GM19372 (cell line): ENCODE measurements at regions not wholly inside any gene's neighbourhood (a gene's known extent, or its start where the extent isn't known, plus 50 kb on each side); places are given as distances from the start of the nearest gene placed in this dataset.
"Not testable (repeated sequence)": the region's sequence is repeated elsewhere in the genome, so short reads cannot be mapped to it uniquely, and the experiment has no call there.

ENCODE experiments used
- ATAC-seq: cut with Tn5 transposase; IDR thresholded peaks from one replicate; pipeline ENCODE4 v1.9.1; 2021; ENCODE audit warnings: mild to moderate bottlenecking, low read depth, moderate library complexity; ENCODE audit not compliant: unreplicated experiment

DNA sequence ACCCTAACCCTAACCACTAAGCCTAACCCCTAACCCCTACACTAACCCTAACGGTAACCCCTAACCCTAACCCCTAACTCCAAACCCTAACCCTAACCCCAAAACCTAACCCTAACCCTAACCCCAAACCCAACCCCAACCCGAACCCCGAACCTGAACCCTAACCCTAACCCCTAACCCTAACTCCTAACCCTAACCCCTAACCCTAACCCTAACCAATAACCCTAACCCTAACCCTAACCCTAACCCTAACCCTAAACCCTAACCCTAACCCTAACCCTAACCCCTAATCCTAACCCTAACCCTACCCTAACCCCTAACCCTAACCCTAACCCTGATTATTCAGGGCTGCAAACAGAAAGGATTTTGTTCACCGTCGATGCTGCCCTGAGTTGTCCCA, 144.6 kb upstream of the DUSP22 start:
- ATAC-seq = not testable (repeated sequence)

DNA sequence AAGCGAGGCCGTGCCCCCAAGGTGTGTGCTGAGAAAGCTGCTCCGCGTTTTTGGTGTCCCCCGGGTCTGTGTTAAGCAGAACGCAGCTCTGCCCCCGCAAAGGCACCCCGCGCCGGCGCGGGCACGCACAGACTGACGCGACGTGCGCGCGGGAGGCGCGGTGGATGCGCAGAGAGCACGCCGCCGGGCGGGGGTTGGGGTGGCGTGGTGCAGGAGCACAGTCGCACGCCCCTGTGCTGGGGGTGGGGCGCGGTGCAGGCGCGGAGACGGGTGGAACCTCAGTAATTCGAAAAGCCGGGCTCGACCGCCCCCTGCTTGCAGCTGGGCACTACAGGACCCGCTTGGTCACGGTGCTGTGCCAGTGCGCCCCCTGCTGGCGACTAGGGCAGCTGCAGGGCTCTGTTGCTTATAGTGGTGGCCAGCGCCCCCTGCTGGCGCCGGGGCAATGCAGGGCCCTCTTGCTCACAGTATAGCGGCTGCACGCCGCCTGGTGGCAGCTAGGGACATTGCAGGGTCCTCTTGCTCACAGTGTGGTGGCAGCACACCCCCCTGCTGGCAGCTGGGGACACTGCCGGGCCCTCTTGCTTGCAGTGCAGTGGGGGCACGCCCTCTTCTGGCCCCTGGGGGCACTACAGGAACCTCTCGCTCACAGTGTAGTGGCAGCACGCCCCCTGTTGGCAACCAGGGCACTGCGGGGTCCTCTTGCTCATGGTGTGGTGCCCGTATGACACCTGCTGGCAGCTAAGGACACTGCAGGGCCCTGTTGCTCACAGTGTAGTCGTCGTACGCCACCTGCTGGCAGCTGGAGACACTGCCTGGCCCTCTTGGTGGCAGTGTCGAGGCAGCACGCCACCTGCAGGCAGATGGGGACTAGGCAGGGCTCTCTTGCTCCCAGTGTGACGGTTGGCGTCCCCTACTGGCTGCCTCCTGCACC, 144.0 kb upstream of the DUSP22 start:
- peak; percentile 97 for ATAC-seq

DNA sequence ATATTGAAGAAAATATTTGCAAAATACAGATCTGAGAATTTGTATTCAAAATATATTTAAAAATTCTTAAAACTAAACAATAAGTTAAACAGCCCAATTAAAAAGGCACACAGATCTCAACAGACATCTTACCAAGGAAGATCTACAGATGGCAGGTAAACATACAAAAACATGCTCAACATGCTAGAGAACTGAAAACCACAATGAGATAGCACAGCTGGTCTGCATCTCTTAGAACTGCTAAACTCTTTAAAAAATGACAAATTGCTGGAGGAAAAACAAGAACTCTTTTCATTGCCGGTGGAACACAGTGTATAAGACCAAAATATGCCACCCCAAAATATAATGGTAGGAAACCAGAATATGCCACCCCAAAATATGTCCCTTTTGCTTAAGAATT, 142.1 kb upstream of the DUSP22 start:
- not testable (repeated sequence) for ATAC-seq

DNA sequence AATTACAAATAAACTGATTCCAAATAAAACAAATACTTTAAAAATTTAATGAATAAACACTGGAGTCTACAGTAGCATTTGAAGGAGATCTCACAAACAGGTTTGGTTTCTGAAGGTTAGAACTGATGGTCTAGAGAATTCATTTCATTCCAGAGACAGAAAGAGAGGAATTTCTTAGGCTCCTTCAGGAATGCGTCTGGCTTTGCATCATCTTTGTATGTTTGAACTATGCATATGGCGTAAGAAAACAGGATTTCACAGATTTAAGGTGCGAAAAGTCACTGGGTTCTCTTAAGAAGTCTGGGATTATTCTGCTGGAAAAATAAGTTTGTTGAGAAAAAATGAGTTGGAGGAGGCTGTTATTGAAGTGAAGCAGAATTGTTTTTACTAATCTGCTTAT, 139.9 kb upstream of the DUSP22 start:
- not testable (repeated sequence) for ATAC-seq

DNA sequence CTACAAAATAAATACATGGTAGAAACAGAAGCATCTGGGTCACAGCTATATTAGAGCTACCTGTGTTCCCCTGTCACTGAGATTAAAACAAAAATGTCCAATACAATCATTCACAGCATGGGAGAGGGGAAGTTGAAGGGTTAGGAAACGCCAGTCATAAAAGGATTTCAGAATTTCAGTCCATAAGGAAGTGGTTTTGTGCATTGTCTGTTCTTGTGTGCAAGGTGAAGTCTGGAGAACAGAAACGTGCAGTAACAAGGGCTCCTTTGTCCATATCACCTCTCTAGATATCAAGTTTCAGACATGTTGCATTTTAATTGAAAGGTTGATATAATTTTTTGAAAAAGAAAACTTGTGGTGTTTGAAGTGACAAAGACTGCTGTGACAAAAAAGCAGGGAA, 139.3 kb upstream of the DUSP22 start:
- not testable (repeated sequence) for ATAC-seq

DNA sequence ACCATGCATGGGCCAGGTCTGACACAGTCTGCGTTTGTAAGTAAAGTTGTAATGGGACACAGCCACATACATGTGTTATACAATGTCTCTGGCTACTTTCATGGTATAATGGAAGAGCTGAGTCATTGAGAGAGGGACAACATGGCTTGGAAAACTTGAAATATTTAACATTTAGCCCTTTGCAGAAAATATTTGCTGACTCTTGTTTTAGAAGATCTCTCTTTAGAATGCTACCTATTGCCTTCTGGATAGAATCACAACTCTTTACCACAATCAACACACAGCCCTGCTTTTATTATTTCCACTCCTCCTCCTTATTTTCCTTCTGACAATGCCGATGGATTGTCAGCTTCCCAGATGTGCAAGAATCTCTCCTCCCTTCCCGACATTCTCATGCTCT, 138.4 kb upstream of the DUSP22 start:
- ATAC-seq = not testable (repeated sequence)

DNA sequence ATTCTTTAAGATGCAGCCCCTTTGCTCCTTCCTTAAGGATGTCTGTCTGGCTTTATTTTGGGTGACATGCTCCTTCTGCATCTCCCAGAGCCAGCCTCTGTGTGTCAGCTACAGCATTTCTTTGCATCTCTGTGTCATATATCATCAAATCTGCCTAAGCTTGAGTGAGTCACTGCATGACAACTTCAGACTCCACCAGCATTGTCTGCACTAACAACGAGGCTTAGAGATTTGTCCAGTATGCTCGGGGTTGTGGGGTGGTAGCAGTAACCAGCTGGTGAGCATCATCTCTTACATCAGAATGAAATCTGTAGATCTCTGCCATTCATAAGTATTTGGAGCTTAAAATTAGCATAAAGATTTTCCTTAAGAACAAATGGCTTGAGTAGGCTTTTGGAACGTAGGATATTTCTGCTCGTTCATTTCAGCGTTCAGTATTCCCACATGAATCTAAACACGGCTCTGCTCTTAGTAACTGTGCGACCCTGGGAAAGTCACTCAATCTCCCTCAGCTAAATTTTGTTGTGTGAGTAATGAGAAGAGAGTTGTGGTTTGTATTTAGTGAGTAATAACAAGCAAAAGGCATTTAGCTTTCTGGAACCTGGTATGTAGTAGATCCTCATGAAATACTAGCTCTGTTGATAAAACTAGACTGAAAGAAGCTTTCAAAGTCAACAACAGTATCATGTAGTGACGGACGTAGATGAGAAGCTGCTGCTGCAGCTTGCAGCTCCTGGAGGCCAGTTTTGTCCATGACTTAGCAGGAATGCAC, 137.8 kb upstream of the DUSP22 start:
- not testable (repeated sequence) for ATAC-seq

DNA sequence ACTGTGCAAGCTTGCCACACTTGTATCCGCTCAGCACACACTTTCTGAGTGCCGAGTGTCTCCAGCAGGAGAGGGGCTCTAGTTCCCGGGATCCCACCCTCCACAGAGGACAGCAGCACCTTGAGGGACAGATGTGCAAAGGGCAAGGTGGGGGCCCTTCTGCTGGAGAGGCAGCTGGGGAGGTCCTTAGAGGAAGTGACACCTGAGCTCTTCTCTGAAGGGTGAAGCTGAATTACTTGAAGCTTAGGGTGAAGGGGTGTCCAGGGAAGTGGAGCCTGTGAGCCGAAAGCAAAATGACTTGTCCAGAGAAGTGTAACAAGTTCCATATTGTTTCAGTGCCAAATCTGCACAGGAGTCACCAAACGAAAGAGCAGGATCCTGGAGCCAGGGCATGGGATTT, 136.3 kb upstream of the DUSP22 start:
- ATAC-seq = no peak

DNA sequence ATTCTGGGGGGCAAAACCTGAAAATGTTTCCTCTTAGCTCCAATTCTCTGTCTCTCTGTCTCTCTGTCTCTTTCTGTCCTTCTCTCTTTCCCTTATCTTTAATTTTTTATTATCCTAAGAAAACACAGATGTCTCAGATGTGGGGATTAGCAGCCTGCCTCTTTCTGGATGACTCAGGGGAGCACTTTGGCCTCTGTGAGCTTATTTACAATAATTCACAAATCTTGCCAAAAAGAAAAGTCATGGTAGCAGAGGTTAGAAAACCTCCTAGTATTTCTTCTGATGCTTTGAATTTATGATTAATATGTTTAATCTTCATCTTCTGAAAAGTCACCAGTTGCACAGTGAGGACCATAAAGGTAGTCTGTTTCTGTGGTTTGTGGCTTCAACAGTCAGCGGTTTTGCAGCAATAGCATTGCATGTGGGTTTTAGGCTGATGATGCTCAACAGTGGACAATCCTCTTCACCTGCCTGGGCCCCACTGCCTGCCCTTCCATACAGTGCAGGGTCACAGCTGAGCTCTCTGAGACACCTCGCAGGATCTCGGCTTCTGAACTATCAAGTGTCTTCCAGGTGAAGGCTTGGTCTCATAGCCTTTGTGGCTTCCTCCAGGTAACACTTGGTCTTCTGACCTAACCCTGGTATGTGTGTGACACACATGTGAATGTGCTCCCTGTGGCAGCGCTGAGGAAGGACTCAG, 135.7 kb upstream of the DUSP22 start:
- ATAC-seq = not testable (repeated sequence)

DNA sequence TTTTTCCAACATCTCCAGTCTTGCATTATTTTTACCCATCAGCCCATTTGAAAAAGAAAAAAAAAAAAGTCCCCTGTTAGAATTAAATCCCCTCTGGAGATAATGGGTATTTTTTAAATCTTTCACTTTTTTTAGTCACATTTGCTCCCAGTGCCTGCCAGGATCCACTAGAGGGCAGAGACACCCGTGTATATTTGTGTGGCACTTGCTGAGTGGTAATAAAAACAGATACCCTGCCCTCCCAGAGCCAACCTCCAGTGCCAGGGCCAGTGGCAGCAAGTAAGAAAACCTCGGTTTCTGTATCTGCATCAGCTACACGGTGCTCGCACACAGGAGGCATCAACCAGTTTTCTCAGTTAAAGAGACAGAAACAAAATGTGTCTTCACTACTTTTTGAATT, 135.1 kb upstream of the DUSP22 start:
- not testable (repeated sequence) for ATAC-seq

DNA sequence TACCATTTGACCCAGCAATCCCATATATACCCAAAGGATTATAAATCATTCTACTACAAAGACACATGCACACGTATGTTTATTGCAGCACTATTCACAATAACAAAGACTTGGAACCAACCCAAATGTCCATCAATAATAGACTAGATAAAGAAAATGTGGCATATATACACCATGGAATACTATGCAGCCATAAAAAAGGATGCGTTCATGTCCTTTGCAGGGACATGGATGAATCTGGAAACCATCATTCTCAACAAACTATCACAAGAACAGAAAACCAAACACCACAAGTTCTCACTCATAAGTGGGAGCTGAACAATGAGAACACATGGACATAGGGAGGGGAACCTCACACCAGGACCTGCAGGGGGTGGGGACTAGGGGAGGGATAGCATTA, 130.6 kb upstream of the DUSP22 start:
- ATAC-seq = not testable (repeated sequence)

DNA sequence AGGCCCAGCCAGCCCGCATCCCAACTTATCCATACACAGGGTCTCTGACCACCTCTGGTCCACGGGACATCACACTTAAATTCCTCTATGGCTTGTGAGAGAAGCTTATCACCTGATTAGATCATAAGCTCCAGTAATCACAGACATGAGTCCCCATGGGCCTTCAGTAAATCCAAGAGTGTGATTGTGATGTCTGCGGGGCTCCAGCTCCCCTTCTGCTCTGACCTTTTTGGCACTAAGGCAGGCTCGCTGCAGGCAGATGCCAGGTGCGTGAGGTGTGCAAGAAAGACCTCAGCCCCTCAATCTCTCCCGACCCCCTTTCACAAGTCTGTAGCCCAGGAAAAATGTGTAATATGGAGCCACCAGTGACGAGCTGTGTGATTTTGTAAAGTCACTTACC, 127.6 kb upstream of the DUSP22 start:
- ATAC-seq = no peak

DNA sequence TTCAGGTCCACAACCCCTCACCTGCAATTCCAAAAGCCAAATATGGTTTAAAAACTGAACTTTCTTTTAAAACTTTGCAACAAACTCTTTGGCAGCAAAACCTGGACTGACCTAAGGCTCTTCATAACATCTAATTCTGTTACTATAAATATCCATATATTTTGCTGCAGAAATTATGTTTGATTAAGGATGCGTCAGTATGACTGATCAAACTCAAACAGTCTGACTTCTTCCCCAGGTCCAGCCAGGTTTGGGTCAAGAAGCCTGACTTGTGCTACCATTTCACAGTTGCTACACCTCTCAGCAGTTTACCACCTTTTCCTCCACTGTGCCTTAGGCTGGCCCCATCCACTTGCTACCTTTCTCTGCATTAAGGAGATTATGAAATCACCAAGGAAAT, 127.0 kb upstream of the DUSP22 start:
- ATAC-seq = no peak

DNA sequence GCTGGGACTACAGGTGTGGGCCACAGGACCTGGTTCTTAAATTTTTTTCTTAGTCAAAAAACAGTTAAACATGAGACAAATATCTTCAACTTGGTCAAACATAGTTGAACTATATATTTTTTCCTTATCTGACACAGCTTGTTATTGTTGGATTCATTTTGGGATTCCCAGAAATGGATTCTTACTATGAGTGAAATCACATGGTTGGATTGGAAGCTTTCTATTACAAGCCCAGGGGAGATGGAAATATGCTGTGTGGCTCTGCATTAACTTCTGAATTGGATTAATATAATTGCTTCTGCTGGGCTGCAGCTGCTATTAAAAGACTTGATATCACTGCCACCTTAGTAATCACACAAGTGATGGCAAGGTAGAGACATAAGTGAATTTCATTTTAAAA, 126.4 kb upstream of the DUSP22 start:
- ATAC-seq = no peak

DNA sequence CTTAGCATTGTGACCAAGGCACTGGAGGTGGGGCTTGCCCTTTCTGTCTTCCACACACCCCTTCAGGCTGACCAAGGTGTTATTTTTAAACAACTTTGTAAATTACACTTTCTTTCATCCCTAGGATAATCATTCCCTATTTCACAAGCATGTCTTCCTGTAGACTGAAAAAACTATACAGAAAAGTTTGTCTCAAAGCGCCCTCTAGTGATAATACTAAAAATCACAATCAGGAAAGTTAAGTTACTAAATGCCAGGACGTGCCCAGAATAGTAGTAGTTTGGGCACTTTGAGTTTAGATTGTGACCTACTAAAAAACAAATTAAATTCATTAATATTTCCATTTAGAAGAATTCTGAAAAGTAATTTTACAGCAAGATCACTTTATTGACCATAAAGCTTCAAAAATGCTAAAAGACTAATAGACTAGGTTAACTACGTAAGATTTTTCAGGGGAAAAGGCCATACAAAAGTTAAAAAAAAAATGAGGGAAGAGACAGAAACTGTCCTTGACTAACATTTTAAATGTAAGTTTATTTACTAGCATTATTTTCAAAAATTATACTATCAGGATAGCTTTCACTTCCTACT, 123.3 kb upstream of the DUSP22 start:
- no peak for ATAC-seq

DNA sequence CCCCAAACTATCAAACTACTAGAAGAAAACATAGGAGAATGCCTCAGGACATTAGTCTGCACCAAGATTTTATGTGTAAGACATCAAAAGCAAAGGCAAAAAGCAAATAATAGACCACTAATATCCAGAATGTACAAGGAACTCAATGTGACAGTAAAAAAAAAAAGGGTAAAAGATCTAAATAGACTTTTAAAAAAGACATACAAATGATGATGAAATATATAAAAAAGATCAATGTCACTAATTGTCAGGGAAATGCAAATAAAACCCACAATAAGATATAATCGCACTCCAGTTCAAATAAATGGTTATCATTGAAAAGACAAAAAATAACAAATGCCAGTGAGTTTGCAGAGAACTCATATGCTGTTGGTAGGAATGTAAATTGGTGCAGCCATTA, 118.3 kb upstream of the DUSP22 start:
- ATAC-seq = no peak

DNA sequence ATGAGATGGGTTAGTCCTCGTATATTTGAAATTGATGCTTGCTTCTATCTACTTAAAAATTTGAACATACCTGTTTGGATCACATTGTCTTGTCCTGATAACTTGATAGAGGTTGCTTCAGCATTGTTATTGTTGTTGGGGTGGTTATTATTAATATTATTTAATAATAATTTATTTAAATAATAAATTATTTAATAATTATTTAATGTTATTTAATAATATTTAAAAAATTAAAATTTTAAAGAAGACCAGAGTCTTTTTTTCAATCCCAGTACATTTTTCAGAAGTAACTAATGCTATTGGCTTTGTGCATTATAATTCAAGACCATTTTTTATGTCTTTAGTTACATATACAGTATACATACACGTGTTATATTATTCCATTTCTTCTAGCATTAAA, 116.6 kb upstream of the DUSP22 start:
- ATAC-seq = no peak

DNA sequence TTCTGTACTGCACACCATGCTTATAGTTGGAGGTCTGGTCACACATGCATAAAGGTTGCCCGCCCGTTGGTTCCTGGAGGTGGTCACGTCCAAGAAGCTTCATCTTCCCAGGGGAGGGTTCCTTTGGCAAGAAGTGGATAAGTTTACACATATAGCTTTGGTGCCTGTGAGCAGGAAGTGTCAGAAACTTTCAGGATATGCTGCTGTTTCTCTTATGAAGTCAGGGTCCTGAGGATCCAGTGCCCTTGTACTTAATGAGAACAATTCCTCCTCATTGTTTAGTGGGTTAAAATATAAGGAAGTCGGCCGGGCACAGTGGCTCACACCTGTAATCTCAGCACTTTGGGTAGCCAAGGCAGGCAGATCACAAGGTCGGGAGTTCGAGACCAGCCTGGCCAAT, 115.5 kb upstream of the DUSP22 start:
- ATAC-seq = no peak

DNA sequence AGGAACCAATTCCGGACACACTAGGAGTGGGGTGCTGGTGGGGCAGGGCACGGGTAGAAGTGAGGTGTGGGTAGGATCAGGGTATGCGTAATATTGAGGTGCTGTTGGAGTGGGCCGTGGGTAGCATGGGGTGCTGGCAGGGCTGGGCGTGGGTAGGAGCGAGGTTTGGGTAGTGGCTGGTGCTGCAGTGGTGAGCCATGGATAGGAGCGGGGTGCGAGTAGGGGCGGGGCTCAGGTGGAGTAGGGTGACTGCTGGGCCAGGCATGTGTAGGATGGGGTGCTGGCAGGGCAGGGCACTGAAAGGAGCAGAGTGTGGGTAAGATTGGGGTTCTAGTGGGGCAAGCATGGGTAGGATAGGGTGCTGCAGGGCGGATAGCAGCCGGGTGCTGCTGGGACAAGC, 114.2 kb upstream of the DUSP22 start:
- ATAC-seq = no peak

DNA sequence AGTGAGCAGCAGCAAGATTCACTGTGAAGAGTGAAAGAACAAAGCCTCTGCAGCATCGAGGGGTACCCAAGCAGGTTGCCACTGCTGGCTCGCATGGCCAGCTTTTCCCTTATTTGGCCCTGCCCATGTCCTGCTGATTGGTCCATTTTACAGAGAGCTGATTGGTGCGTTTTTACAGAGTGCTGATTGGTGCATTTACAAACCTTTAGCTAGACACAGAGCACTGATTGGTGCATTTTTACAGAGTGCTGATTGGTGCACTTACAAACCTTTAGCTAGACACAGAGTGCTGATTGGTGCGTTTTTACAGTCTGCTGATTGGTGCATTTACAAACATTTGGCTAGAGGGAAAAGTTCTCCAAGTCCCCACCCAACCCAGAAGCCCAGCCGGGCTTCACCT, 113.4 kb upstream of the DUSP22 start:
- ATAC-seq = not testable (repeated sequence)
